Keratinocyte (primary cell): ENCODE measurements at regions not wholly inside any gene's neighbourhood (a gene's known extent, or its start where the extent isn't known, plus 50 kb on each side); places are given as distances from the start of the nearest gene placed in this dataset.

Experiments
- CTCF ChIP-seq, 3 experiments: IDR thresholded peaks in 1 of 3; conservative IDR thresholded peaks in 1 of 3; optimal IDR thresholded peaks in 1 of 3; 2 replicates in 2 of 3; 3 replicates in 1 of 3; pipeline versions ENCODE3 to v1.5.1; 2011; ENCODE audit warnings: low read length in 3 of 3, mild to moderate bottlenecking in 3 of 3, moderate library complexity in 2 of 3, control low read depth in 1 of 3, inconsistent platforms in 1 of 3; ENCODE audit not compliant: insufficient read depth in 2 of 3; ENCODE audit errors: extremely low read depth in 1 of 3
- EZH2 ChIP-seq: IDR thresholded peaks from one replicate; pipeline ENCODE4 v1.6.1; 2012; ENCODE audit warnings: inconsistent platforms, mild to moderate bottlenecking, low read length, moderate library complexity

DNA sequence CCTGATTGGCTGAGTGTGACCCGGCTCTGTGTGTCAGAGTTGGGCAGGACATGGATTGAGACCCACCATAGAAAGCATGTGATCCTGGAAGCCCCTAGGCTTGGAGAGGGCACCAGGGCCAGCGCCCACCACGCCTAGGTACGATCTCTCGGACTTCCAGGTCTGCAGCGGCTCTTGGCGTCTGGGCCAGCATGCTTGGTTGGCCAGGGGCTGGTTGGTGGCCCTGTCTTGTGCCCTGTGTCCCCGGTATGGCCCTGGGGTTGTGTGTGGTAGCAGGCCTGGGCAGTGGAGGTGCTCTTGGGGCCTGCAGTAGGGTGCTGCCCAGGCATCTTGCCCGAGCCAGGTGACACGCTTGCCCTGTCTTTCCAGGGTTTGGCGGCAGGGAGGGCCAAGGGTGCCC lies 210.6 kb downstream of the UBE3A start:
- TF ChIP-seq CTCF (optimal IDR thresholded peaks at IDR 0.05 in 1 of 3, IDR thresholded peaks at IDR 0.05 in 1 of 3, conservative IDR thresholded peaks at IDR 0.05 in 1 of 3; ENCODE audit: extremely low read depth in 1 of 3, insufficient read depth in 2 of 3, low read length in 3 of 3) (no peak), EZH2 (no peak)
